ENCODE measurements at regions not wholly inside any gene's neighbourhood (a gene's known extent, or its start where the extent isn't known, plus 50 kb on each side); places are given as distances from the start of the nearest gene placed in this dataset.

- no peak for DNase-seq
Measured at GRCh38 chr15:63434576-63435186, 53.0 kb upstream of the CA12 start.

- DNase-seq, result no peak
Measured at GRCh38 chr15:63435204-63435820, 53.7 kb upstream of the CA12 start.

GRCh38 chr15:63436341-63436740 lies 54.7 kb upstream of the CA12 start:
- no peak for DNase-seq

GRCh38 chr15:63436872-63437375 lies 55.3 kb upstream of the CA12 start:
- DNase-seq, result peak; percentile 63

GRCh38 chr15:63439536-63440264 lies 58.1 kb upstream of the CA12 start:
- no peak for DNase-seq

GRCh38 chr15:63440265-63440648 lies 58.6 kb upstream of the CA12 start:
- no peak for DNase-seq

- no peak for DNase-seq
Measured at GRCh38 chr15:63440756-63441155, 59.1 kb upstream of the CA12 start.

GRCh38 chr15:63441266-63441665 lies 59.6 kb upstream of the CA12 start:
- DNase-seq, result no peak

- DNase-seq, result no peak
Measured at GRCh38 chr15:63442080-63442479, 60.4 kb upstream of the CA12 start.

- no peak for DNase-seq
Measured at GRCh38 chr15:63444611-63445010, 59.8 kb upstream of the USP3 start.

- no peak for DNase-seq
Measured at GRCh38 chr15:63446255-63446654, 58.1 kb upstream of the USP3 start.

GRCh38 chr15:63447017-63447676 lies 57.2 kb upstream of the USP3 start:
- peak; percentile 34 for DNase-seq

- DNase-seq, result peak; percentile 90
Measured at GRCh38 chr15:63448266-63448665, 56.1 kb upstream of the USP3 start.

GRCh38 chr15:63448872-63449555 lies 55.4 kb upstream of the USP3 start:
- peak; percentile 44 for DNase-seq

- no peak for DNase-seq
Measured at GRCh38 chr15:63449731-63450130, 54.7 kb upstream of the USP3 start.

- DNase-seq, result no peak
Measured at GRCh38 chr15:63450884-63451225, 53.5 kb upstream of the USP3 start.

GRCh38 chr15:63451671-63452315 lies 52.6 kb upstream of the USP3 start:
- no peak for DNase-seq

GRCh38 chr15:63452552-63453136 lies 51.7 kb upstream of the USP3 start:
- no peak for DNase-seq

GRCh38 chr15:63453186-63453905 lies 51.0 kb upstream of the USP3 start:
- DNase-seq, result no peak

GRCh38 chr15:63454503-63455211 lies 49.7 kb upstream of the USP3 start:
- DNase-seq, result no peak

All from inflammatory macrophage treated with lipopolysaccharide for 4 hours (primary cell).